ENCODE measurements at regions not wholly inside any gene's neighbourhood (a gene's known extent, or its start where the extent isn't known, plus 50 kb on each side); places are given as distances from the start of the nearest gene placed in this dataset.

- TF ChIP-seq CTCF (IDR thresholded peaks at IDR 0.05) (no peak), POLR2A (IDR thresholded peaks at IDR 0.05) (no peak)
These were observed 229.7 kb upstream of the ASCC3 start for GRCh38 chr6:101110814-101111213.

Measured in heart left ventricle (tissue), 13 donors.